ENCODE measurements at regions not wholly inside any gene's neighbourhood (a gene's known extent, or its start where the extent isn't known, plus 50 kb on each side); places are given as distances from the start of the nearest gene placed in this dataset.

- DNase-seq (ENCODE audit: low spot score) = no peak
- in situ Hi-C loops (cut with MboI; ENCODE audit: low pct_unique_long_range_greater_than_20kb, low sequenced_read_pairs, unreplicated experiment) = no loop called here
- no peak for TF ChIP-seq CTCF (IDR thresholded peaks at IDR 0.05; ENCODE audit: extremely low read depth, insufficient read depth, missing control alignments)
These were observed 133.3 kb downstream of the MGAT5B start for GRCh38 chr17:77001487-77001886.

- no peak for DNase-seq (ENCODE audit: low spot score)
- no peak for TF ChIP-seq CTCF (IDR thresholded peaks at IDR 0.05; ENCODE audit: extremely low read depth, insufficient read depth, missing control alignments)
- in situ Hi-C loops (cut with MboI; ENCODE audit: low pct_unique_long_range_greater_than_20kb, low sequenced_read_pairs, unreplicated experiment) = no loop called here
These were observed 134.2 kb downstream of the MGAT5B start for GRCh38 chr17:77002103-77003045.

- no peak for DNase-seq (ENCODE audit: low spot score)
- no peak for TF ChIP-seq CTCF (IDR thresholded peaks at IDR 0.05; ENCODE audit: extremely low read depth, insufficient read depth, missing control alignments)
- in situ Hi-C loops (cut with MboI; ENCODE audit: low pct_unique_long_range_greater_than_20kb, low sequenced_read_pairs, unreplicated experiment) = no loop called here
These were observed 135.5 kb downstream of the MGAT5B start for GRCh38 chr17:77003699-77004098.

GRCh38 chr17:77006971-77007649, 133.7 kb upstream of the SEC14L1 start:
- no peak for DNase-seq (ENCODE audit: low spot score)
- in situ Hi-C loops (cut with MboI; ENCODE audit: low pct_unique_long_range_greater_than_20kb, low sequenced_read_pairs, unreplicated experiment) = no loop called here

GRCh38 chr17:77009877-77010276, 130.9 kb upstream of the SEC14L1 start:
- TF ChIP-seq CTCF (IDR thresholded peaks at IDR 0.05; ENCODE audit: extremely low read depth, insufficient read depth, missing control alignments) = no peak
- no peak for DNase-seq (ENCODE audit: low spot score)
- in situ Hi-C loops (cut with MboI; ENCODE audit: low pct_unique_long_range_greater_than_20kb, low sequenced_read_pairs, unreplicated experiment) = no loop called here

More at GRCh38 chr17:77006971-77007649, 133.7 kb upstream of the SEC14L1 start:
- no peak for TF ChIP-seq CTCF (IDR thresholded peaks at IDR 0.05; ENCODE audit: extremely low read depth, insufficient read depth, missing control alignments)

GRCh38 chr17:77010667-77011066, 130.1 kb upstream of the SEC14L1 start:
- DNase-seq (ENCODE audit: low spot score) = no peak
- TF ChIP-seq CTCF (IDR thresholded peaks at IDR 0.05; ENCODE audit: extremely low read depth, insufficient read depth, missing control alignments) = no peak
- in situ Hi-C loops (cut with MboI; ENCODE audit: low pct_unique_long_range_greater_than_20kb, low sequenced_read_pairs, unreplicated experiment) = no loop called here

All from GM13977 (cell line).